Liver (tissue), 8 donors: ENCODE measurements at regions not wholly inside any gene's neighbourhood (a gene's known extent, or its start where the extent isn't known, plus 50 kb on each side); places are given as distances from the start of the nearest gene placed in this dataset.

ENCODE experiments used
- DNase-seq: peaks from one replicate; pipeline ENCODE4 v3.0.0-alpha.2; 2017; ENCODE audit warnings: low spot score
- H3K27ac ChIP-seq, 2 donors: one replicate each; pipeline ENCODE4 v1.7.0; 2013; ENCODE audit warnings: inconsistent platforms in 2 of 2, low read length in 2 of 2, control low read depth in 1 of 2, low read depth in 1 of 2, mild to moderate bottlenecking in 1 of 2
- H3K27me3 ChIP-seq, 4 donors: one replicate each; pipeline versions ENCODE4 v1.6.1 to v1.7.0; 2013; ENCODE audit warnings: low read length in 3 of 4, inconsistent platforms in 1 of 4, mild to moderate bottlenecking in 1 of 4, moderate library complexity in 1 of 4; ENCODE audit not compliant: control insufficient read depth in 4 of 4, insufficient read depth in 4 of 4
- H3K36me3 ChIP-seq, 4 donors: one replicate each; pipeline versions ENCODE4 v1.6.1 to v1.7.0; 2013; ENCODE audit warnings: low read length in 3 of 4, mild to moderate bottlenecking in 3 of 4, low read depth in 1 of 4, moderate library complexity in 1 of 4; ENCODE audit not compliant: control insufficient read depth in 4 of 4, insufficient read depth in 3 of 4
- H3K4me1 ChIP-seq, 4 donors: one replicate each; pipeline versions ENCODE4 v1.6.1 to v1.7.0; 2013; ENCODE audit warnings: low read length in 3 of 4, mild to moderate bottlenecking in 3 of 4, moderate library complexity in 1 of 4; ENCODE audit not compliant: control insufficient read depth in 4 of 4, insufficient read depth in 4 of 4
- H3K4me3 ChIP-seq, 3 donors: one replicate each; pipeline versions ENCODE4 v1.6.1 to v1.7.0; 2013; ENCODE audit warnings: low read length in 3 of 3, control low read depth in 1 of 3, low read depth in 1 of 3, mild to moderate bottlenecking in 1 of 3
- H3K9ac ChIP-seq, 2 donors: one replicate each; pipeline ENCODE4 v1.7.0; 2013; ENCODE audit warnings: low read length in 2 of 2, mild to moderate bottlenecking in 2 of 2, moderate library complexity in 2 of 2, control low read depth in 1 of 2, low read depth in 1 of 2
- H3K9me3 ChIP-seq, 4 donors: one replicate each; pipeline versions ENCODE4 v1.6.1 to v1.7.0; 2013; ENCODE audit warnings: low read length in 3 of 4; ENCODE audit not compliant: control insufficient read depth in 4 of 4
- ATF3 ChIP-seq: IDR thresholded peaks from 2 replicates; pipeline ENCODE4 v1.6.1; 2016; ENCODE audit warnings: antibody characterized with exemption
- EGR1 ChIP-seq, 2 donors: IDR thresholded peaks; 2 replicates each; pipeline ENCODE4 v1.6.1; 2016 to 2018; ENCODE audit warnings: antibody characterized with exemption in 2 of 2, low read depth in 2 of 2
- FOXA1 ChIP-seq: IDR thresholded peaks from 2 replicates; pipeline ENCODE4 v1.6.1; 2016; ENCODE audit warnings: antibody characterized with exemption
- FOXA2 ChIP-seq: IDR thresholded peaks from 2 replicates; pipeline ENCODE4 v1.6.1; 2016; ENCODE audit warnings: antibody characterized with exemption
- GABPA ChIP-seq, 2 donors: IDR thresholded peaks in 1 of 2; conservative IDR thresholded peaks in 1 of 2; 2 replicates each; pipeline ENCODE4 v1.6.1; 2016; ENCODE audit warnings: antibody characterized with exemption in 2 of 2, mild to moderate bottlenecking in 1 of 2, moderate library complexity in 1 of 2
- HNF4A ChIP-seq, 2 donors: conservative IDR thresholded peaks; 2 replicates each; pipeline ENCODE4 v1.6.1; 2016; ENCODE audit warnings: antibody characterized with exemption in 2 of 2, mild to moderate bottlenecking in 2 of 2
- HNF4G ChIP-seq: IDR thresholded peaks from 2 replicates; pipeline ENCODE4 v1.6.1; 2016; ENCODE audit warnings: antibody characterized with exemption
- JUND ChIP-seq, 2 donors: IDR thresholded peaks; 2 replicates each; pipeline ENCODE4 v1.6.1; 2016; ENCODE audit warnings: antibody characterized with exemption in 2 of 2
- NR2F2 ChIP-seq: IDR thresholded peaks from 2 replicates; pipeline ENCODE4 v1.6.1; 2016; ENCODE audit warnings: antibody characterized with exemption
- RAD21 ChIP-seq, 2 donors: IDR thresholded peaks; 2 replicates each; pipeline ENCODE4 v1.6.1; 2016; ENCODE audit warnings: antibody characterized with exemption in 2 of 2, mild to moderate bottlenecking in 2 of 2
- REST ChIP-seq: IDR thresholded peaks from 2 replicates; pipeline ENCODE4 v1.6.1; 2016; ENCODE audit warnings: antibody characterized with exemption, mild to moderate bottlenecking
- RXRA ChIP-seq, 2 donors: IDR thresholded peaks; 2 replicates each; pipeline ENCODE4 v1.6.1; 2017 to 2018; ENCODE audit warnings: antibody characterized with exemption in 2 of 2, mild to moderate bottlenecking in 1 of 2
- SP1 ChIP-seq: IDR thresholded peaks from 2 replicates; pipeline ENCODE4 v1.6.1; 2018; ENCODE audit warnings: antibody characterized with exemption, mild to moderate bottlenecking
- TAF1 ChIP-seq: conservative IDR thresholded peaks from 2 replicates; pipeline ENCODE4 v1.6.1; 2016; ENCODE audit warnings: antibody characterized with exemption, mild to moderate bottlenecking
- YY1 ChIP-seq: IDR thresholded peaks from 2 replicates; pipeline ENCODE4 v1.6.1; 2016; ENCODE audit warnings: antibody characterized with exemption, mild to moderate bottlenecking
- WGBS: extraction: QIAGEN DNeasy Blood & Tissue Kit; methylation state at CpG from one replicate; pipeline ENCODE4 v1.1.7; 2013; 5-methylcytosine and 5-hydroxymethylcytosine counted together
- TF ChIP-seq, protein P1 (sequence below): IDR thresholded peaks from 2 replicates; pipeline ENCODE4 v1.6.1; 2016; ENCODE audit warnings: antibody characterized with exemption
- TF ChIP-seq, protein P2 (sequence below): IDR thresholded peaks from 2 replicates; pipeline ENCODE4 v1.6.1; 2016; ENCODE audit warnings: antibody characterized with exemption
- TF ChIP-seq, protein P3 (sequence below): fragments of 150-350 bp; IDR thresholded peaks from 2 replicates; pipeline ENCODE4 v1.5.1; 2017; ENCODE audit warnings: improper control_type of control experiment, low read depth, low read length; ENCODE audit not compliant: missing input control
- donor health status: healthy.
- donor health status: healthy.
- donor health status: healthy.
- donor health status: healthy.
- donor health status: healthy.

GRCh38 chr6:156423829-156424228, 353.3 kb upstream of the ARID1B start:
- Histone ChIP-seq H3K4me3 (no peak overlapping the region), H3K9ac (no peak overlapping the region), H3K27me3 (no peaks in the 10 kb centered on the region), H3K36me3 (no peaks in the 10 kb centered on the region), H3K27ac (no peak overlapping the region), H3K9me3 (peaks cover 0 to 6% (median 2%) of the 10 kb centered on the region in 4 donors), H3K4me1 (peaks cover 0 to 3% (median 0%) of the 10 kb centered on the region in 4 donors)
- WGBS = 80% methylated on average over 3 of the region's 3 CpGs
- TF ChIP-seq JUND (IDR thresholded peaks at IDR 0.05) (no peak), SP1 (no peak), FOXA1 (no peak), RAD21 (IDR thresholded peaks at IDR 0.05) (no peak), REST (no peak), TAF1 (no peak), FOXA2 (no peak), HNF4G (no peak), GABPA (IDR thresholded peaks at IDR 0.05 in 1 of 2, conservative IDR thresholded peaks at IDR 0.05 in 1 of 2) (no peak), YY1 (no peak), ATF3 (no peak), EGR1 (IDR thresholded peaks at IDR 0.05; ENCODE audit: low read depth in 2 of 2) (no peak), RXRA (IDR thresholded peaks at IDR 0.05) (no peak), HNF4A (conservative IDR thresholded peaks at IDR 0.05) (no peak), NR2F2 (no peak)
- TF ChIP-seq, protein P1, sequence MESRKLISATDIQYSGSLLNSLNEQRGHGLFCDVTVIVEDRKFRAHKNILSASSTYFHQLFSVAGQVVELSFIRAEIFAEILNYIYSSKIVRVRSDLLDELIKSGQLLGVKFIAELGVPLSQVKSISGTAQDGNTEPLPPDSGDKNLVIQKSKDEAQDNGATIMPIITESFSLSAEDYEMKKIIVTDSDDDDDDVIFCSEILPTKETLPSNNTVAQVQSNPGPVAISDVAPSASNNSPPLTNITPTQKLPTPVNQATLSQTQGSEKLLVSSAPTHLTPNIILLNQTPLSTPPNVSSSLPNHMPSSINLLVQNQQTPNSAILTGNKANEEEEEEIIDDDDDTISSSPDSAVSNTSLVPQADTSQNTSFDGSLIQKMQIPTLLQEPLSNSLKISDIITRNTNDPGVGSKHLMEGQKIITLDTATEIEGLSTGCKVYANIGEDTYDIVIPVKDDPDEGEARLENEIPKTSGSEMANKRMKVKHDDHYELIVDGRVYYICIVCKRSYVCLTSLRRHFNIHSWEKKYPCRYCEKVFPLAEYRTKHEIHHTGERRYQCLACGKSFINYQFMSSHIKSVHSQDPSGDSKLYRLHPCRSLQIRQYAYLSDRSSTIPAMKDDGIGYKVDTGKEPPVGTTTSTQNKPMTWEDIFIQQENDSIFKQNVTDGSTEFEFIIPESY = no peak
- TF ChIP-seq, protein P2, sequence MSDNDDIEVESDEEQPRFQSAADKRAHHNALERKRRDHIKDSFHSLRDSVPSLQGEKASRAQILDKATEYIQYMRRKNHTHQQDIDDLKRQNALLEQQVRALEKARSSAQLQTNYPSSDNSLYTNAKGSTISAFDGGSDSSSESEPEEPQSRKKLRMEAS = no peak
- TF ChIP-seq, protein P3, sequence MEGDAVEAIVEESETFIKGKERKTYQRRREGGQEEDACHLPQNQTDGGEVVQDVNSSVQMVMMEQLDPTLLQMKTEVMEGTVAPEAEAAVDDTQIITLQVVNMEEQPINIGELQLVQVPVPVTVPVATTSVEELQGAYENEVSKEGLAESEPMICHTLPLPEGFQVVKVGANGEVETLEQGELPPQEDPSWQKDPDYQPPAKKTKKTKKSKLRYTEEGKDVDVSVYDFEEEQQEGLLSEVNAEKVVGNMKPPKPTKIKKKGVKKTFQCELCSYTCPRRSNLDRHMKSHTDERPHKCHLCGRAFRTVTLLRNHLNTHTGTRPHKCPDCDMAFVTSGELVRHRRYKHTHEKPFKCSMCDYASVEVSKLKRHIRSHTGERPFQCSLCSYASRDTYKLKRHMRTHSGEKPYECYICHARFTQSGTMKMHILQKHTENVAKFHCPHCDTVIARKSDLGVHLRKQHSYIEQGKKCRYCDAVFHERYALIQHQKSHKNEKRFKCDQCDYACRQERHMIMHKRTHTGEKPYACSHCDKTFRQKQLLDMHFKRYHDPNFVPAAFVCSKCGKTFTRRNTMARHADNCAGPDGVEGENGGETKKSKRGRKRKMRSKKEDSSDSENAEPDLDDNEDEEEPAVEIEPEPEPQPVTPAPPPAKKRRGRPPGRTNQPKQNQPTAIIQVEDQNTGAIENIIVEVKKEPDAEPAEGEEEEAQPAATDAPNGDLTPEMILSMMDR = no peak
- no peak for DNase-seq
